ENCODE measurements at regions not wholly inside any gene's neighbourhood (a gene's known extent, or its start where the extent isn't known, plus 50 kb on each side); places are given as distances from the start of the nearest gene placed in this dataset.

DNA sequence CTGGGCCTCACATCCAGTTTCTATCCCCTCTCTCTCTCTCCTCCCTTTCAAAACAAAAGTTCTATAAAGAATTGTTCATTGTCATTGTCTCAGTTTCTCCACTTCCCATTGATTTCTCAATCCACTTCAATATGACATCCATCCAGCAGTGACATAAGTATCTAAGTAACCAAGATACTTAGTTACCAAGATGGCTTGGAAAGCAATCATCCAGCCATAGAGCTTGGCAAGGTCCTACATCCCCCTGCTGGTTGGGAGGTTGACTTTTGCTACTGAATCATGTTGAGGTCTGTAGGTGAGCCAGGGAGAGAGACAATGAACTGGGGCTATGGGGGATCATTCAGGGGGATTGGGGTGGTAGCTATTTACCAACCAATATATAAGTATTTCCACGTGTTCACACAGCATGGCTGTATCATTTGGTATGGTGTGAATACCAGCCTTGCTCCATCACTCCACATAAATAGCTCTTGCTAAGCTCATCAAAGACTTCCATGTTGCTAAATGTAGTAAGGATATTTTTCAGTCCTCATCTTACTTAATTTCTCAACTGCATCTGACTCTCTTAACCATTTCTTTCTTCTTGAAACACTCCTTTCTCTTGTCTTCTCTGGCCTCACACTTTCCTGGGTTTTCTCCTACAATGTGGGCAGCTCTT, 58.8 kb upstream of the NTRK3 start:
- no peak for DNase-seq (ENCODE audit: low read depth)

DNA sequence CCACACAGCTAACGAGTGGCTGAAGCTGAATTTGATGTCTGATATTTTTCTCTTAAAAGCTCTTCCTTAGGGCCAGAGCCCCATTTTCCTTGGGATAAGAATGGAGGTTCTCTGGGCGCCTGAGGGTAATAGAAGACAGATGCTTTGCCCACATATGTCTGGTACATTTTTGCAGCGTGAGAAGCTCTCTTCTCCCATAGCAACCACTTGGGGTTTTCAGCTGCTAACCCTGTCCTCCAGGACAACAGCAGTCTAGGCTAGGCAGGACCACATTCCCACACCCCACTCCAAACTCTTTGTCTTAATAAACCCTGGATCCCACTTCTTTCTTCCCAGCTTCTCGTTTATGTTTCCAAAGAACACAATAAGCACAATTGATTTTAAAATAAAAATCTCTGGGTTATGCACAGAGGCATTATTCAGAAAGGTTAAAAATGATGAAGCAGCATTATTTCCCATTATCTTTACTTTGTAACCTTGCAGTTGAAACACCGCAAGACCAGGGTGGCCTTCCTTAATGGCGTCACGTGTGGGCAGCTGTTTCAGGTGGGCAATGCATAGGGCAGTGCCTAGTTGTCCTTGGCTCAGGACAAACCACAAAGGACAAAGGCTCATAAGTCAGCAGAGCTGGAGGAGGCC, 56.5 kb upstream of the NTRK3 start:
- DNase-seq (ENCODE audit: low read depth): no peak

DNA sequence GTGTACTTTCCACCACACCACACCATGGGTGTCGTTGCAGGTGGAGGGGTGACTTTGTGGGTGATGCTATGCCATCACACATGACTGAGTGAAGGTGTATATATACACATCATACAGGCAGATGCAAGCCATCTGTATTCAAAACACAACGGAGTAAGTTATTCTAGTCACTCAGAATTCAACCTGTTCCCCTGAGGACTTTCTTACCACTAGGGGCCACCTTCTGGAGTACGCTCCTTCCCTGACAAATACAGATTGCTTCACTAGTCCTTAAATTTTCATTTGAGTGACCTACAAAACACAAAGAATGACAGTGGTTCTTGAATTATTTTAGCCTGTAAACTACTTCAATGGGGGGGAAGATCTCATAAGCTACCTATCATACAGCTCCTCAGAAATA, 52.8 kb upstream of the NTRK3 start:
- no peak for DNase-seq (ENCODE audit: low read depth)

GRCh38 chr15:88307344-88307743, 50.8 kb upstream of the NTRK3 start:
- no peak for DNase-seq (ENCODE audit: low read depth)
